ENCODE measurements at regions not wholly inside any gene's neighbourhood (a gene's known extent, or its start where the extent isn't known, plus 50 kb on each side); places are given as distances from the start of the nearest gene placed in this dataset.
"Not testable (repeated sequence)": the region's sequence is repeated elsewhere in the genome, so short reads cannot be mapped to it uniquely, and the experiment has no call there.

GRCh38 chr1:232574077-232574476 lies 55.9 kb downstream of the SIPA1L2 start (continued):
- TF ChIP-seq KAT7 (CRISPR knock-in tag; IDR thresholded peaks at IDR 0.05; ENCODE audit: borderline replicate concordance): no peak

- TF ChIP-seq ZNF396 (CRISPR knock-in tag; IDR thresholded peaks at IDR 0.05; ENCODE audit: borderline replicate concordance) (no peak), PRDM15 (CRISPR knock-in tag; IDR thresholded peaks at IDR 0.05) (peak; percentile 68)
- Mint-ChIP-seq H3K4me3 (no peak overlapping the region), H3K27ac (peak overlapping the region; percentile 31; the same call in 1 of the 2 replicates), H3K9me3 (no peaks in the 10 kb centered on the region), H3K4me1 (peaks cover 43% of the 10 kb centered on the region), H3K36me3 (no peaks in the 10 kb centered on the region), H3K27me3 (ENCODE audit: low read depth) (no peaks in the 10 kb centered on the region; the same call in 1 of the 2 replicates)
- CTCF ChIA-PET: no interaction called here
- DNase-seq (ENCODE audit: low spot score): no peak
- POLR2A ChIA-PET: interaction anchor here (0.7 kb wide), 1 partner anchor 26 kb away, joined by 4 read pairs; no protein-coding TSS in a partner anchor
- peak; percentile 67 for ATAC-seq
Measured at GRCh38 chr1:232571523-232571922, 58.4 kb downstream of the SIPA1L2 start.

- Mint-ChIP-seq H3K27me3 (ENCODE audit: low read depth) (no peaks in the 10 kb centered on the region), H3K27ac (no peak overlapping the region), H3K4me1 (peaks cover 51% of the 10 kb centered on the region), H3K9me3 (no peaks in the 10 kb centered on the region), H3K36me3 (no peaks in the 10 kb centered on the region), H3K4me3 (no peak overlapping the region)
- ATAC-seq: no peak
- POLR2A ChIA-PET: no interaction called here
- no peak for DNase-seq (ENCODE audit: low spot score)
- TF ChIP-seq NFATC4 (CRISPR knock-in tag; IDR thresholded peaks at IDR 0.05) (no peak), ATF1 (CRISPR knock-in tag; IDR thresholded peaks at IDR 0.05) (no peak), PRDM15 (CRISPR knock-in tag; IDR thresholded peaks at IDR 0.05) (no peak), TEAD4 (CRISPR knock-in tag; IDR thresholded peaks at IDR 0.05) (no peak), E2F4 (CRISPR knock-in tag; IDR thresholded peaks at IDR 0.05; ENCODE audit: borderline replicate concordance, low read depth) (no peak), E2F1 (CRISPR knock-in tag; IDR thresholded peaks at IDR 0.05) (no peak), AFF4 (CRISPR knock-in tag; IDR thresholded peaks at IDR 0.05; ENCODE audit: borderline replicate concordance) (no peak), OVOL2 (CRISPR knock-in tag; IDR thresholded peaks at IDR 0.05; ENCODE audit: borderline replicate concordance) (no peak), HMGA2 (CRISPR knock-in tag; IDR thresholded peaks at IDR 0.05) (no peak), SP1 (CRISPR knock-in tag; conservative IDR thresholded peaks at IDR 0.05) (no peak), USF1 (CRISPR knock-in tag; IDR thresholded peaks at IDR 0.05) (no peak), FOXP1 (CRISPR knock-in tag; IDR thresholded peaks at IDR 0.05; ENCODE audit: borderline replicate concordance) (no peak), TP53 (CRISPR knock-in tag; IDR thresholded peaks at IDR 0.05) (no peak)
- CTCF ChIA-PET: no interaction called here
Measured at GRCh38 chr1:232570007-232570406, 59.9 kb downstream of the SIPA1L2 start.

- H3K27me3 Mint-ChIP-seq (ENCODE audit: low read depth); H3K4me3 Mint-ChIP-seq; POLR2A ChIA-PET; H3K9me3 Mint-ChIP-seq; H3K27ac Mint-ChIP-seq; ATAC-seq; H3K36me3 Mint-ChIP-seq; DNase-seq (ENCODE audit: low spot score); CTCF ChIA-PET: not testable (repeated sequence)
- peaks cover 48% of the 10 kb centered on the region for H3K4me1 Mint-ChIP-seq
Measured at GRCh38 chr1:232569554-232569921, 60.4 kb downstream of the SIPA1L2 start.
